SK-N-MC (cell line): ENCODE measurements at regions not wholly inside any gene's neighbourhood (a gene's known extent, or its start where the extent isn't known, plus 50 kb on each side); places are given as distances from the start of the nearest gene placed in this dataset.

Experiments used
- DNase-seq: peaks from one replicate; pipeline ENCODE4 v3.0.0-alpha.2; 2011; ENCODE audit warnings: low read depth, low spot score
- H3K27ac ChIP-seq: fragments of 200-600 bp; sonication (generic); 2 replicates; pipeline ENCODE4 v1.5.1; 2016; ENCODE audit warnings: mixed run types
- H3K36me3 ChIP-seq: fragments of 200-600 bp; sonication (generic); 2 replicates; pipeline ENCODE4 v1.6.1; 2017; ENCODE audit warnings: antibody characterized with exemption, low read length, mixed read lengths; ENCODE audit not compliant: insufficient read depth
- H3K4me3 ChIP-seq: fragments of 200-600 bp; sonication (generic); 2 replicates; pipeline ENCODE4 v1.5.1; 2016
- H3K9ac ChIP-seq: fragments of 200-600 bp; sonication (generic); 2 replicates; pipeline ENCODE4 v1.8.0; 2017; ENCODE audit warnings: mixed run types, mixed read lengths; ENCODE audit not compliant: insufficient read length
- H3K9me3 ChIP-seq: fragments of 200-600 bp; sonication (generic); 2 replicates; pipeline ENCODE4 v1.6.1; 2017; ENCODE audit warnings: low read depth, mild to moderate bottlenecking, antibody characterized with exemption, low read length, moderate library complexity, mixed read lengths
- EZH2 ChIP-seq: fragments of 200-600 bp; sonication (generic); IDR thresholded peaks from one replicate; pipeline ENCODE4 v1.6.1; 2017; ENCODE audit warnings: antibody characterized with exemption
- FOXP2 ChIP-seq: optimal IDR thresholded peaks from 2 replicates; pipeline ENCODE3; 2011; ENCODE audit warnings: mild to moderate bottlenecking, moderate library complexity; ENCODE audit not compliant: insufficient read depth; ENCODE audit errors: extremely low read length, control extremely low read depth
- POLR2AphosphoS5 ChIP-seq: IDR thresholded peaks from 2 replicates; pipeline ENCODE4 v1.6.1; 2012; ENCODE audit warnings: mild to moderate bottlenecking, low read depth, low read length, borderline replicate concordance

GRCh38 chr11:38176686-38177322 is 1578.8 kb upstream of the RAG2 start:
- Histone ChIP-seq H3K4me3 (no peak overlapping the region), H3K9ac (no peak overlapping the region), H3K27ac (no peak overlapping the region), H3K9me3 (no peaks in the 10 kb centered on the region), H3K36me3 (no peaks in the 10 kb centered on the region)
- DNase-seq: no peak
- TF ChIP-seq POLR2AphosphoS5 (no peak), EZH2 (no peak), FOXP2 (no peak)

GRCh38 chr11:38173676-38174075 is 1575.6 kb upstream of the RAG2 start:
- Histone ChIP-seq H3K9me3 (no peaks in the 10 kb centered on the region), H3K27ac (no peak overlapping the region), H3K36me3 (no peaks in the 10 kb centered on the region), H3K4me3 (no peak overlapping the region), H3K9ac (no peak overlapping the region)
- DNase-seq: no peak
- no peak for TF ChIP-seq FOXP2
- TF ChIP-seq POLR2AphosphoS5: no peak
- no peak for TF ChIP-seq EZH2

GRCh38 chr11:38169286-38169685 is 1571.2 kb upstream of the RAG2 start:
- no peak overlapping the region for H3K9ac ChIP-seq

GRCh38 chr11:38163526-38163925 is 1565.5 kb upstream of the RAG2 start:
- TF ChIP-seq FOXP2 (no peak), POLR2AphosphoS5 (no peak), EZH2 (no peak)
- no peaks in the 10 kb centered on the region for H3K36me3 ChIP-seq
- no peak overlapping the region for H3K9ac ChIP-seq
- H3K27ac ChIP-seq: no peak overlapping the region
- no peaks in the 10 kb centered on the region for H3K9me3 ChIP-seq
- H3K4me3 ChIP-seq: no peak overlapping the region
- no peak for DNase-seq

More at GRCh38 chr11:38169286-38169685, 1571.2 kb upstream of the RAG2 start:
- no peak overlapping the region for H3K27ac ChIP-seq
- no peak overlapping the region for H3K4me3 ChIP-seq
- no peaks in the 10 kb centered on the region for H3K9me3 ChIP-seq
- no peaks in the 10 kb centered on the region for H3K36me3 ChIP-seq
- no peak for DNase-seq
- TF ChIP-seq POLR2AphosphoS5 (no peak), EZH2 (no peak), FOXP2 (no peak)

- H3K27ac ChIP-seq: no peak overlapping the region
- no peaks in the 10 kb centered on the region for H3K36me3 ChIP-seq
- TF ChIP-seq EZH2 (no peak), POLR2AphosphoS5 (no peak), FOXP2 (no peak)
- H3K9ac ChIP-seq: no peak overlapping the region
- H3K9me3 ChIP-seq: no peaks in the 10 kb centered on the region
- H3K4me3 ChIP-seq: no peak overlapping the region
- no peak for DNase-seq
Measured at GRCh38 chr11:38160433-38160832, 1562.4 kb upstream of the RAG2 start.

GRCh38 chr11:38159038-38159437 is 1561.0 kb upstream of the RAG2 start:
- Histone ChIP-seq H3K27ac (no peak overlapping the region), H3K36me3 (no peaks in the 10 kb centered on the region), H3K4me3 (no peak overlapping the region), H3K9ac (no peak overlapping the region), H3K9me3 (no peaks in the 10 kb centered on the region)
- no peak for DNase-seq
- TF ChIP-seq POLR2AphosphoS5 (no peak), EZH2 (no peak), FOXP2 (no peak)

GRCh38 chr11:38156495-38157146 is 1558.6 kb upstream of the RAG2 start:
- Histone ChIP-seq H3K27ac (no peak overlapping the region), H3K9me3 (no peaks in the 10 kb centered on the region), H3K4me3 (no peak overlapping the region), H3K9ac (no peak overlapping the region), H3K36me3 (no peaks in the 10 kb centered on the region)
- TF ChIP-seq FOXP2: no peak
- no peak for TF ChIP-seq EZH2
- no peak for TF ChIP-seq POLR2AphosphoS5
- DNase-seq: no peak

- no peak for TF ChIP-seq FOXP2
- no peak for TF ChIP-seq EZH2
- no peak for TF ChIP-seq POLR2AphosphoS5
Measured at GRCh38 chr11:38155856-38156255, 1557.8 kb upstream of the RAG2 start.

More at GRCh38 chr11:38155856-38156255, 1557.8 kb upstream of the RAG2 start:
- Histone ChIP-seq H3K27ac (no peak overlapping the region), H3K36me3 (no peaks in the 10 kb centered on the region), H3K9ac (no peak overlapping the region), H3K9me3 (no peaks in the 10 kb centered on the region), H3K4me3 (no peak overlapping the region)
- DNase-seq: no peak
